HG03066 (cell line): ENCODE measurements at regions not wholly inside any gene's neighbourhood (a gene's known extent, or its start where the extent isn't known, plus 50 kb on each side); places are given as distances from the start of the nearest gene placed in this dataset.

Experiments
- ATAC-seq: cut with Tn5 transposase; IDR thresholded peaks from one replicate; pipeline ENCODE4 v1.9.1; 2021; ENCODE audit warnings: low read depth; ENCODE audit not compliant: unreplicated experiment

- ATAC-seq: no peak
Measured at GRCh38 chr3:21357241-21357640, 393.8 kb downstream of the ZNF385D start.

- no peak for ATAC-seq
Measured at GRCh38 chr3:21356402-21356801, 394.6 kb downstream of the ZNF385D start.

- ATAC-seq: no peak
Measured at GRCh38 chr3:21345382-21345976, 405.5 kb downstream of the ZNF385D start.

- ATAC-seq: no peak
Measured at GRCh38 chr3:21331857-21332256, 419.2 kb downstream of the ZNF385D start.

- no peak for ATAC-seq
Measured at GRCh38 chr3:21331321-21331720, 419.7 kb downstream of the ZNF385D start.

GRCh38 chr3:21330293-21330692 lies 420.7 kb downstream of the ZNF385D start:
- ATAC-seq: peak; percentile 91

GRCh38 chr3:21328711-21329390 lies 422.2 kb downstream of the ZNF385D start:
- ATAC-seq: no peak

- no peak for ATAC-seq
Measured at GRCh38 chr3:21326704-21327475, 424.1 kb downstream of the ZNF385D start.

GRCh38 chr3:21314688-21315087 lies 436.3 kb downstream of the ZNF385D start:
- no peak for ATAC-seq

GRCh38 chr3:21310891-21311290 lies 440.1 kb downstream of the ZNF385D start:
- no peak for ATAC-seq

GRCh38 chr3:21310161-21310560 lies 440.8 kb downstream of the ZNF385D start:
- ATAC-seq: no peak

GRCh38 chr3:21297304-21297703 lies 453.7 kb downstream of the ZNF385D start:
- no peak for ATAC-seq

GRCh38 chr3:21294768-21295167 lies 456.2 kb downstream of the ZNF385D start:
- ATAC-seq: no peak

GRCh38 chr3:21292971-21293370 lies 458.0 kb downstream of the ZNF385D start:
- no peak for ATAC-seq

- no peak for ATAC-seq
Measured at GRCh38 chr3:21290557-21290956, 460.5 kb downstream of the ZNF385D start.

GRCh38 chr3:21274079-21274571 lies 476.9 kb downstream of the ZNF385D start:
- no peak for ATAC-seq

- ATAC-seq: no peak
Measured at GRCh38 chr3:21273259-21274025, 477.6 kb downstream of the ZNF385D start.

- no peak for ATAC-seq
Measured at GRCh38 chr3:21271606-21272016, 479.4 kb downstream of the ZNF385D start.

GRCh38 chr3:21269882-21270281 lies 481.1 kb downstream of the ZNF385D start:
- ATAC-seq: no peak

GRCh38 chr3:21260507-21260906 lies 490.5 kb downstream of the ZNF385D start:
- ATAC-seq: no peak

- no peak for ATAC-seq
Measured at GRCh38 chr3:21259896-21260295, 491.1 kb downstream of the ZNF385D start.
